Heart left ventricle (tissue), 16 donors: ENCODE measurements at regions not wholly inside any gene's neighbourhood (a gene's known extent, or its start where the extent isn't known, plus 50 kb on each side); places are given as distances from the start of the nearest gene placed in this dataset.

Experiments used
- ATAC-seq, 4 donors: fragments of 200-7000 bp; cut with Tn5 transposase; one replicate each; pipeline ENCODE4 v1.9.1; 2020 to 2022; ENCODE audit warnings: moderate library complexity in 4 of 4, mild to moderate bottlenecking in 3 of 4, moderate number of reproducible peaks in 1 of 4
- DNase-seq, 5 donors: peaks; one replicate each; pipeline ENCODE4 v3.0.0-alpha.2; 2020
- H3K27ac ChIP-seq, 12 donors: fragments of 200-600 bp; sonication (generic) in 4 of 12; one replicate each; pipeline versions ENCODE4 v1.5.0 to v1.8.0; 2016 to 2022; ENCODE audit warnings: mild to moderate bottlenecking in 2 of 12
- H3K27me3 ChIP-seq, 9 donors: fragments of 200-600 bp; sonication (generic) in 2 of 9; one replicate each; pipeline versions ENCODE4 v1.5.1 to v1.8.0; 2016 to 2022; ENCODE audit warnings: mild to moderate bottlenecking in 3 of 9
- H3K36me3 ChIP-seq, 9 donors: fragments of 200-600 bp; sonication (generic) in 2 of 9; one replicate each; pipeline versions ENCODE4 v1.5.0 to v1.8.0; 2018 to 2022; ENCODE audit warnings: mild to moderate bottlenecking in 2 of 9
- H3K4me1 ChIP-seq, 12 donors: fragments of 200-600 bp; sonication (generic) in 4 of 12; one replicate each; pipeline versions ENCODE4 v1.5.0 to v1.8.0; 2016 to 2022; ENCODE audit warnings: mild to moderate bottlenecking in 3 of 12
- H3K4me3 ChIP-seq, 12 donors: fragments of 200-600 bp; sonication (generic) in 4 of 12; one replicate each; pipeline versions ENCODE4 v1.5.0 to v1.8.0; 2017 to 2022; ENCODE audit warnings: mild to moderate bottlenecking in 9 of 12, moderate library complexity in 4 of 12
- H3K9me3 ChIP-seq, 12 donors: fragments of 200-600 bp; sonication (generic) in 4 of 12; one replicate each; pipeline versions ENCODE4 v1.5.0 to v1.8.0; 2016 to 2022; ENCODE audit warnings: mild to moderate bottlenecking in 1 of 12
- CTCF ChIP-seq, 12 donors: fragments of 200-600 bp; sonication (generic) in 4 of 12; IDR thresholded peaks; one replicate each; pipeline versions ENCODE4 v1.5.0 to v1.8.0; 2018 to 2022; ENCODE audit warnings: antibody characterized with exemption in 12 of 12, mild to moderate bottlenecking in 5 of 12
- POLR2A ChIP-seq, 2 donors: fragments of 450-650 bp; IDR thresholded peaks; one replicate each; pipeline ENCODE4 v1.6.1; 2017; ENCODE audit warnings: antibody characterized with exemption in 2 of 2, mild to moderate bottlenecking in 2 of 2, moderate library complexity in 2 of 2
- WGBS, 4 donors: extraction: QIAGEN DNeasy Blood & Tissue Kit in 2 of 4; methylation state at CpG; one replicate each; pipeline versions ENCODE4 v1.1.5 to v1.1.7; 2013 to 2018; 5-methylcytosine and 5-hydroxymethylcytosine counted together
- intact Hi-C, 10 donors: fragments of 100-400 bp; cut with DNase I; formaldehyde crosslinking; loops; one replicate each; pipeline versions ENCODE4 v1.11.1 to v1.14.2; 2022
- donor health status: ischemic (EF 13 %, LVEDD 7.1; RV severe dilation, severe dysfunction).
- donor health status: healthy with polysubstance abuse.
- donor health status: DM: no; HTN: yes; CAD: no.
- donor health status: DM: no; HTN: no; CAD: no.
- donor health status: ischemic (EF 25% LVEDD 6.9; RV normal size, moderate dysfunction).
- donor health status: ischemic (EF 25% LVEDD 5.7; RV mildly dilated, moderate dysfunction).
- donor health status: healthy.
- donor health status: DM: yes; HTN: yes; CAD: no.
- donor health status: ischemic (EF 35%, LVEDD 5.7; RV mildly dilated, moderate dysfunction).
- donor health status: nonischemic (EF 11% LVEDD 7.7; RV severe dilation, severe dysfunction).
- donor health status: DM: yes; HTN: yes; CAD: no.
- donor health status: PGD.
- donor health status: ischemic (EF 29% LVEDD 5.4; RV normal size, mild dysfunction).
- donor health status: nonischemic (EF 23%, LVEDD 6.1; RV moderate dilation, normal function).

- H3K4me1 ChIP-seq, result no peaks in the 10 kb centered on the region
- intact Hi-C loops, result no loop called here
Observed at GRCh38 chr2:193251909-193252308, 1057.2 kb upstream of the TMEFF2 start.

GRCh38 chr2:193250389-193250788 is 1055.7 kb upstream of the TMEFF2 start:
- Histone ChIP-seq H3K36me3 (no peaks in the 10 kb centered on the region), H3K4me1 (no peaks in the 10 kb centered on the region), H3K9me3 (peaks cover 0 to 3% (median 0%) of the 10 kb centered on the region in 12 donors), H3K4me3 (no peak overlapping the region), H3K27me3 (no peaks in the 10 kb centered on the region), H3K27ac (no peak overlapping the region)
- no peak for DNase-seq
- intact Hi-C loops, result no loop called here
- ATAC-seq, result no peak
- TF ChIP-seq CTCF (IDR thresholded peaks at IDR 0.05), result no peak
- TF ChIP-seq POLR2A (IDR thresholded peaks at IDR 0.05), result no peak

More at GRCh38 chr2:193251909-193252308, 1057.2 kb upstream of the TMEFF2 start:
- H3K27me3 ChIP-seq, result no peaks in the 10 kb centered on the region
- 65 to 73% (median 70%) methylated on average over 3 of the region's 3 CpGs for WGBS, 4 donors
- no peak for ATAC-seq
- H3K36me3 ChIP-seq, result no peaks in the 10 kb centered on the region
- no peak for DNase-seq
- no peak overlapping the region for H3K27ac ChIP-seq
- H3K4me3 ChIP-seq, result no peak overlapping the region
- TF ChIP-seq POLR2A (IDR thresholded peaks at IDR 0.05) (no peak), CTCF (IDR thresholded peaks at IDR 0.05) (no peak)
- peaks cover 0 to 3% (median 0%) of the 10 kb centered on the region in 12 donors for H3K9me3 ChIP-seq

GRCh38 chr2:193240752-193241151 is 1046.0 kb upstream of the TMEFF2 start:
- no peaks in the 10 kb centered on the region for H3K4me1 ChIP-seq
- no peak overlapping the region for H3K27ac ChIP-seq
- intact Hi-C loops, result no loop called here
- H3K9me3 ChIP-seq, result peaks cover 0 to 3% (median 0%) of the 10 kb centered on the region in 12 donors
- no peak for TF ChIP-seq CTCF (IDR thresholded peaks at IDR 0.05)
- no peak for TF ChIP-seq POLR2A (IDR thresholded peaks at IDR 0.05)
- H3K4me3 ChIP-seq, result no peak overlapping the region
- no peak for DNase-seq
- no peak for ATAC-seq
- no peaks in the 10 kb centered on the region for H3K27me3 ChIP-seq
- H3K36me3 ChIP-seq, result no peaks in the 10 kb centered on the region
- 73 to 78% (median 76%) methylated on average over 1 of the region's 1 CpG for WGBS, 4 donors

GRCh38 chr2:193231634-193232033 is 1036.9 kb upstream of the TMEFF2 start:
- intact Hi-C loops, result no loop called here
- Histone ChIP-seq H3K27me3 (no peaks in the 10 kb centered on the region), H3K4me1 (no peaks in the 10 kb centered on the region), H3K4me3 (no peak overlapping the region), H3K27ac (no peak overlapping the region), H3K36me3 (no peaks in the 10 kb centered on the region), H3K9me3 (no peaks in the 10 kb centered on the region)
- TF ChIP-seq CTCF (IDR thresholded peaks at IDR 0.05) (no peak), POLR2A (IDR thresholded peaks at IDR 0.05) (no peak)
- WGBS, 4 donors, result 64 to 83% (median 69%) methylated on average over 2 of the region's 2 CpGs
- ATAC-seq (no peak), DNase-seq (peak in 1 of 5 donors; percentile 20)
